ENCODE measurements at regions not wholly inside any gene's neighbourhood (a gene's known extent, or its start where the extent isn't known, plus 50 kb on each side); places are given as distances from the start of the nearest gene placed in this dataset.

GRCh38 chr11:10979529-10979928 lies 121.7 kb upstream of the ZBED5 start:
- TF ChIP-seq TCF12 (IDR thresholded peaks at IDR 0.05; ENCODE audit: low read depth) (no peak), CEBPB (IDR thresholded peaks at IDR 0.05) (no peak), NFIC (IDR thresholded peaks at IDR 0.05) (no peak), YY1 (IDR thresholded peaks at IDR 0.05; ENCODE audit: low read depth) (no peak), EP300 (IDR thresholded peaks at IDR 0.05; ENCODE audit: borderline replicate concordance) (no peak), RAD21 (IDR thresholded peaks at IDR 0.05; ENCODE audit: low read depth) (no peak), REST (IDR thresholded peaks at IDR 0.05; ENCODE audit: low read depth) (no peak), EGR1 (IDR thresholded peaks at IDR 0.05) (no peak), TEAD4 (IDR thresholded peaks at IDR 0.05) (no peak)

Data from Ishikawa (cell line).